Lower leg skin (tissue), 4 donors: ENCODE measurements at regions not wholly inside any gene's neighbourhood (a gene's known extent, or its start where the extent isn't known, plus 50 kb on each side); places are given as distances from the start of the nearest gene placed in this dataset.

ENCODE experiments used
- DNase-seq, 2 donors: peaks; one replicate each; pipeline ENCODE4 v3.0.0-alpha.2; 2019; ENCODE audit warnings: low spot score in 2 of 2
- H3K4me3 ChIP-seq: fragments of 200-600 bp; sonication (generic); 2 replicates; pipeline ENCODE4 v1.5.1; 2017; ENCODE audit warnings: mild to moderate bottlenecking, low read depth; ENCODE audit not compliant: poor library complexity, severe bottlenecking
- POLR2A ChIP-seq, 2 donors: fragments of 450-650 bp; IDR thresholded peaks; one replicate each; pipeline ENCODE4 v1.6.1; 2016 to 2017; ENCODE audit warnings: antibody characterized with exemption in 2 of 2, mild to moderate bottlenecking in 1 of 2, moderate library complexity in 1 of 2
- WGBS, 2 donors: methylation state at CpG; one replicate each; pipeline ENCODE4 v1.1.5; 2018; 5-methylcytosine and 5-hydroxymethylcytosine counted together
- intact Hi-C: fragments of 100-400 bp; cut with DNase I; formaldehyde crosslinking; loops from one replicate; pipeline ENCODE4 v1.15.0; 2023; ENCODE audit warnings: low total_unique reads
- TF ChIP-seq, protein P1 (sequence below), 3 donors: fragments of 450-650 bp; IDR thresholded peaks; one replicate each; pipeline ENCODE4 v1.5.1; 2016; ENCODE audit warnings: antibody characterized with exemption in 3 of 3, mild to moderate bottlenecking in 3 of 3, moderate library complexity in 2 of 3

DNA sequence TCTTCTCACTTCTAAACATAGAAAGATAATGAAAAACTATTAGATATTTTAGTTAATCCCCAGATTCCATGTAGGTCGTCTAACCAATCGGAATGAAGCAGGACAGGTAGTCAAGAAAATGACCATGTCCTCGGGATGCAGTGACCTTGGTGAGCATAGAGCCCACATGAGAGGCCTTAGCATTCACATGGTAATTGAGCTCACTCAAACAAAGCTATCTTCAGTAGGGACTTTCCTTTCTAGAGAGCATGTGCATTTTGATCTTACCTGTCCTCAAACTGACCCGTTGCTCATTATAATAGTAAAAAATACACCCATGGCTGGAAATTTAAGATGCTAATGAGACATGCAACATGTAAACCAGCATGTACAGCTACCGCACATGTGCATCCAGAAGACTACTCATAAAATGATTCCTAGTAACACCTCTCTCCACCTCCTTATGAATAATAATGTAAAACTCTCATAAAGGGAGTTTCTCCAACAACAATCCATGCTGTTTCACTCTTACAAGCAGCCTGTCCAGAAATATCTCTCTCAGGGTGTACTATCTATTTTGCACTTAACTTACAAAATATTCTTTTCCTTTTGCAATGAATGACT is 274.0 kb upstream of the CDH9 start:
- H3K4me3 ChIP-seq: no peak overlapping the region
- DNase-seq: no peak
- intact Hi-C loops: no loop called here
- TF ChIP-seq, protein P1, sequence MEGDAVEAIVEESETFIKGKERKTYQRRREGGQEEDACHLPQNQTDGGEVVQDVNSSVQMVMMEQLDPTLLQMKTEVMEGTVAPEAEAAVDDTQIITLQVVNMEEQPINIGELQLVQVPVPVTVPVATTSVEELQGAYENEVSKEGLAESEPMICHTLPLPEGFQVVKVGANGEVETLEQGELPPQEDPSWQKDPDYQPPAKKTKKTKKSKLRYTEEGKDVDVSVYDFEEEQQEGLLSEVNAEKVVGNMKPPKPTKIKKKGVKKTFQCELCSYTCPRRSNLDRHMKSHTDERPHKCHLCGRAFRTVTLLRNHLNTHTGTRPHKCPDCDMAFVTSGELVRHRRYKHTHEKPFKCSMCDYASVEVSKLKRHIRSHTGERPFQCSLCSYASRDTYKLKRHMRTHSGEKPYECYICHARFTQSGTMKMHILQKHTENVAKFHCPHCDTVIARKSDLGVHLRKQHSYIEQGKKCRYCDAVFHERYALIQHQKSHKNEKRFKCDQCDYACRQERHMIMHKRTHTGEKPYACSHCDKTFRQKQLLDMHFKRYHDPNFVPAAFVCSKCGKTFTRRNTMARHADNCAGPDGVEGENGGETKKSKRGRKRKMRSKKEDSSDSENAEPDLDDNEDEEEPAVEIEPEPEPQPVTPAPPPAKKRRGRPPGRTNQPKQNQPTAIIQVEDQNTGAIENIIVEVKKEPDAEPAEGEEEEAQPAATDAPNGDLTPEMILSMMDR (IDR thresholded peaks at IDR 0.05): no peak
- TF ChIP-seq POLR2A (IDR thresholded peaks at IDR 0.05): no peak
- 82 to 91% methylated on average over 5 of the region's 5 CpGs for WGBS, 2 donors

DNA sequence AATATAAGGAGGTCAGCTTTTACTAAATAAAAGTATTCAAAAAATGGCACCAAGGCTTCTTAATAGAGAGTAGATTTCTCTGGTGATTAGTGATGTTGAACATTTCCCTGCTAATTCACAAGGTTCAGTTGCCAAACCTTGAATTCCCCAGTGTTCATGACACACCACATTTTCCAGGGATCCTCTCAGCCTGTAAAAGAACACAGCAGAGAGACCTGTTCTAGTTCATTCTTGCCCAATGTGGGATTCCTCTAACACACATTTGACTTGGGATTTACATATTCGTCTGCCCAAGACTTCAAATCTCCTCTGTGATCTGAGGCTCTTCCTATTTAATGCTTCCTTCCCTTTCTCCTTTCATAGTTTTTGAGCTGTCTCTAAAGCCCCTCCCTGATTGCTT is 273.2 kb upstream of the CDH9 start:
- 29 to 32% methylated on average over 1 of the region's 1 CpG for WGBS, 2 donors
- TF ChIP-seq, protein P1 (IDR thresholded peaks at IDR 0.05): no peak
- no peak for TF ChIP-seq POLR2A (IDR thresholded peaks at IDR 0.05)
- intact Hi-C loops: no loop called here
- no peak for DNase-seq
- no peak overlapping the region for H3K4me3 ChIP-seq

DNA sequence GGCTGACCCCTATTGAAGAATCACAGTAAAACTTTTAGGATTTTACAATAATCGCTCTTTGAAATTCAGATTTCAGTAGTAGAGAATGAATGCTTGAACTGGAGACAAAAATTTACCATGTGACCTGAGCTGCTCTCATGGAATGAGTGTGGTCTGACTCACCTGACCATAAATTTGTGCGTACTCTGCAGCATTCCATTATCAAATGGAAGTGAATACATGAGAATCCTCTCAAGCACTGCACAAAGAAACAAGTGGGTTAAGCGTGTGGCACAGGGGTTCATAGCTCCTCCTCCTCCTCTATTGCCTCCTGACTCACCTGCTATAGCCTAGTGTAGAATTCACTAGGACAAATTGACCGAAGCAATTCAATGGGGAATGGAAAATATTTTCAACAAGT is 269.8 kb upstream of the CDH9 start:
- no peak for TF ChIP-seq POLR2A (IDR thresholded peaks at IDR 0.05)
- TF ChIP-seq, protein P1 (IDR thresholded peaks at IDR 0.05): no peak
- no peak overlapping the region for H3K4me3 ChIP-seq
- intact Hi-C loops: no loop called here
- no peak for DNase-seq
- 84 to 89% methylated on average over 4 of the region's 4 CpGs for WGBS, 2 donors

DNA sequence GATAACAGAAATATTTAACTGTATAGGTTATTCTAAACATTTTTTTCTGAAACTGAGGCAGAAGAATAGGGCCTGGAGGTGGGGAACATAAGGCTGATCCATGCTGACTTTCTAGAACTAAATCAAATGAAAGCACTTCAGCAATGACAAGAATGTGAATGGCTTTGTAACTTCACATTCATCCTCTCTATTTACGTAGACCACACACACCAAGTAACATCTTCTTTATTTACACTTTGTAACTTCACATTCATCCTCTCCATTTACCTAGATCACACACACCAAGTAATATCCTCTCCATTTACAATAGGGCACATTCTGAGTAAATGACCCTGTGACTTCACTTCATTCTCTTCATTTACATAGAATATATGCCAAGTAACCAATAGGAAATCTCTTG is 251.8 kb upstream of the CDH9 start:
- 84 to 92% methylated on average over 1 of the region's 1 CpG for WGBS, 2 donors
- intact Hi-C loops: no loop called here
- TF ChIP-seq, protein P1 (IDR thresholded peaks at IDR 0.05): no peak
- TF ChIP-seq POLR2A (IDR thresholded peaks at IDR 0.05): no peak
- DNase-seq: no peak
- H3K4me3 ChIP-seq: no peak overlapping the region

DNA sequence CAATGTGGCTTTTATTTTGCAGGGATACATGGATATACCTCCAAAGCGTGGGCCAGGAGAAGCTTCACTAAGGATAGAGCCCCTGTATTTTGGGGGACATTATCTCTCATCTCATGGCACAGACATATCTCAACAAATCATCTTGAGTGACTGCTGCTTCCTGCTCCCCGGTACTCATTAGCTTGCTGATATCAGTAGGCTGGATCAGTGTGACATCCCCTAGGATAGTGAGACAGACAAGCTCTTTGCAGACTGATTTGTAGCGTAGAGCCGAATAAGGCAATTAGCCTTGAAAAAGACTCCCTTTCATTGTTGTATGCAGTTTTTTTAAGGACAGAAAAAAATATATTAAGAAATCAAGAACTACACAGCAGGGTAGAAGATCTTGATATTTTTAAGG is 237.7 kb upstream of the CDH9 start:
- H3K4me3 ChIP-seq: no peak overlapping the region
- 72 to 75% methylated on average over 4 of the region's 4 CpGs for WGBS, 2 donors
- DNase-seq: no peak
- no peak for TF ChIP-seq POLR2A (IDR thresholded peaks at IDR 0.05)
- TF ChIP-seq, protein P1 (IDR thresholded peaks at IDR 0.05): no peak
- intact Hi-C loops: no loop called here

DNA sequence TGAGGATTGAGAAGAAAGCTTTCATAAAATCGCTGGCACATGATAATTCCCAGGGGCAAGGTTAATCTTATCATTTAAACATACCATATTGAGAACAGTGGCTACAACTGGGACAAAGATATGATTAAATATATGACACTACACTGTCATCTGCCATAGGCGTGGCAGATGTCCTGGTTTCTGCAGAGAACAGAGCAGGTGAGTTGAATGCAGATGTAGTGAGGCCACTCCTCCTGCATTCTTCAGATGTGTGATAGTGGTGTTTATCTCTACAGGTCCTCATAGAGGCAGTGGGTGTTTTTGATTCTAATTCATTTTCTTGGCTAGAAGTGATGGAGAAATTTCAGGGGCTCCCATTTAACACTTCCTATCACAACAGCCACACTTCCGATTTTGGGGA is 237.0 kb upstream of the CDH9 start:
- no peak overlapping the region for H3K4me3 ChIP-seq
- WGBS, 2 donors: 73 to 82% methylated on average over 3 of the region's 3 CpGs
- no peak for TF ChIP-seq POLR2A (IDR thresholded peaks at IDR 0.05)
- TF ChIP-seq, protein P1 (IDR thresholded peaks at IDR 0.05): no peak
- no peak for DNase-seq
- intact Hi-C loops: no loop called here
